ENCODE measurements at regions not wholly inside any gene's neighbourhood (a gene's known extent, or its start where the extent isn't known, plus 50 kb on each side); places are given as distances from the start of the nearest gene placed in this dataset.

DNA sequence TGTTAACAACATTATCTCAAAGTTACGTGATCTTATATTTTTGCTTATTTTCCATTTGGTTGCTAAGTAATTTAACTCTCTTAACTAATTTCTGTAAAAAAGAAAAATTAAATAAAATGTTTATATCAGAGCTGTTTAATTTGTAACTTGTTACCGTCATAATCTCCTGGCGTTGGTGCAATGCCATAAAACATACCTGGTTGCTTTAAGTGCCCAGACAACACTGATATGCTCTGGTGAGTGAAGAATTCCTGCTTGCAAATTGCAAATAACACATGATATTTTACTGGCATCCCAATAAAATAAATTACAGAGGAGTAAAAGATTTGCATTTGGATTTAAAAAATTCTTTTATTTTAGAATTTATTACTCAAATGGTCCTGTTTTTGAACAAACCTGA, 640.1 kb upstream of the MIS18BP1 start:
- Histone ChIP-seq H3K14ac (ENCODE audit: insufficient read length) (no peak overlapping the region), H3K79me1 (ENCODE audit: low read depth, low read length) (no peaks in the 10 kb centered on the region), H3K18ac (ENCODE audit: extremely low read depth, low read length) (no peak overlapping the region), H3K9me3 (ENCODE audit: insufficient read depth in 2 of 2, low read depth in 1 of 2, low read length in 1 of 2) (no peaks in the 10 kb centered on the region), H3K4me2 (ENCODE audit: insufficient read depth in 1 of 2, low read depth in 2 of 2, low read length in 2 of 2) (no peak overlapping the region), H3K79me2 (ENCODE audit: control insufficient read depth in 1 of 2, insufficient read depth in 2 of 2, low read length in 2 of 2) (no peaks in the 10 kb centered on the region), H3K4ac (replicated peaks; ENCODE audit: insufficient read length, low read depth, low read length) (no peak overlapping the region), H3K4me3 (ENCODE audit: extremely low read depth in 1 of 4, insufficient read depth in 2 of 4, low read depth in 3 of 4, low read length in 4 of 4) (no peak overlapping the region), H4K20me1 (replicated peaks in 1 of 2; ENCODE audit: control insufficient read depth in 1 of 2, insufficient read depth in 2 of 2, low read length in 2 of 2) (no peaks in the 10 kb centered on the region), H4K5ac (ENCODE audit: insufficient read length, low read depth, low read length) (no peak overlapping the region), H2AFZ (ENCODE audit: low read length) (no peak overlapping the region), H3K56ac (replicated peaks; ENCODE audit: insufficient read length, low read depth, low read length) (no peak overlapping the region), H2AK5ac (ENCODE audit: low read depth, low read length) (no peak overlapping the region), H3K27ac (ENCODE audit: low read depth, low read length) (no peak overlapping the region), H3K36me3 (ENCODE audit: control insufficient read depth in 2 of 4, insufficient read depth in 4 of 4, low read length in 3 of 4) (no peaks in the 10 kb centered on the region), H3K27me3 (replicated peaks in 1 of 4; ENCODE audit: control insufficient read depth in 3 of 4, extremely low read depth in 1 of 4, insufficient read depth in 3 of 4, low read length in 3 of 4) (no peaks in the 10 kb centered on the region), H2BK12ac (ENCODE audit: low read depth, low read length) (no peak overlapping the region), H3K9ac (replicated peaks in 1 of 4; ENCODE audit: extremely low read depth in 1 of 4, low read depth in 3 of 4, low read length in 3 of 4) (no peak overlapping the region), H3K23me2 (ENCODE audit: low read depth, low read length) (peaks cover 1% of the 10 kb centered on the region; the same call in 1 of the 2 replicates), H3K4me1 (replicated peaks in 1 of 4; ENCODE audit: control insufficient read depth in 3 of 4, insufficient read depth in 4 of 4, low read length in 3 of 4) (peaks cover 0 to 10% (median 4%) of the 10 kb centered on the region in 4 experiments; a peak in 4 of 7 replicates), H4K91ac (replicated peaks; ENCODE audit: insufficient read length, low read length) (no peak overlapping the region), H2BK20ac (ENCODE audit: low read length) (no peak overlapping the region), H2BK15ac (ENCODE audit: low read length) (no peak overlapping the region), H2BK120ac (replicated peaks; ENCODE audit: low read depth, low read length) (no peak overlapping the region), H4K8ac (ENCODE audit: extremely low read depth, insufficient read depth, low read length) (no peak overlapping the region), H3K23ac (ENCODE audit: insufficient read length) (no peak overlapping the region), H2BK5ac (ENCODE audit: low read depth, low read length) (no peak overlapping the region)
- POLR2A ChIA-PET (ENCODE audit: partially characterized antibody), result no interaction called here
- CTCF ChIA-PET (ENCODE audit: partially characterized antibody), result interaction anchor here (0.8 kb wide), 1 partner anchor 38 kb away, joined by 4 read pairs; no protein-coding TSS in a partner anchor
- 76% methylated on average over 3 of the region's 3 CpGs; no CpG with 5 or more reads in 1 of the 2 experiments for WGBS, 2 experiments (ENCODE audit: extremely low coverage in 1 of 2, insufficient coverage in 1 of 2, insufficient read length in 1 of 2, insufficient replicate concordance in 2 of 2, low coverage in 1 of 2, low lambda C conversion rate in 2 of 2, missing lambda C conversion rate in 1 of 2)
- FAIRE-seq, result no peak
- no peak for TF ChIP-seq BACH1 (IDR thresholded peaks at IDR 0.05; ENCODE audit: low read length)
- no peak for TF ChIP-seq KDM1A (IDR thresholded peaks at IDR 0.05; ENCODE audit: borderline replicate concordance, low read length)
- TF ChIP-seq BRCA1 (IDR thresholded peaks at IDR 0.05; ENCODE audit: low read depth, low read length), result no peak
- no peak for TF ChIP-seq NANOG (IDR thresholded peaks at IDR 0.05; ENCODE audit: insufficient read depth, low read depth, low read length, poor library complexity, severe bottlenecking)
- no peak for TF ChIP-seq HDAC6 (IDR thresholded peaks at IDR 0.05; ENCODE audit: low read depth, low read length)
- TF ChIP-seq RNF2 (IDR thresholded peaks at IDR 0.05; ENCODE audit: borderline replicate concordance, low read depth, low read length, missing control alignments, poor library complexity, severe bottlenecking), result no peak
- no peak for TF ChIP-seq TCF12 (IDR thresholded peaks at IDR 0.05; ENCODE audit: low read depth, low read length)
- DNase-seq (ENCODE audit: low read depth in 1 of 2, low spot score in 2 of 2), result no peak

Data from H1 (cell line).